GM19238 (cell line): ENCODE measurements at regions not wholly inside any gene's neighbourhood (a gene's known extent, or its start where the extent isn't known, plus 50 kb on each side); places are given as distances from the start of the nearest gene placed in this dataset.

Source experiments
- DNase-seq: peaks from one replicate; pipeline ENCODE4 v3.0.0; 2011; ENCODE audit warnings: low spot score; ENCODE audit not compliant: insufficient read length

GRCh38 chr5:76030343-76030742 is 52.8 kb upstream of the SV2C start:
- DNase-seq = no peak

GRCh38 chr5:76029739-76030138 is 53.4 kb upstream of the SV2C start:
- no peak for DNase-seq

- DNase-seq = no peak
Observed at GRCh38 chr5:76025790-76026189, 57.4 kb upstream of the SV2C start.

- DNase-seq = no peak
Observed at GRCh38 chr5:76025069-76025468, 58.1 kb upstream of the SV2C start.

- no peak for DNase-seq
Observed at GRCh38 chr5:76022611-76023010, 60.6 kb upstream of the SV2C start.

- no peak for DNase-seq
Observed at GRCh38 chr5:76021936-76022584, 61.1 kb upstream of the SV2C start.

GRCh38 chr5:76016258-76016657 is 66.9 kb upstream of the SV2C start:
- no peak for DNase-seq

GRCh38 chr5:76014005-76014404 is 69.2 kb upstream of the SV2C start:
- no peak for DNase-seq

GRCh38 chr5:76007904-76008303 is 75.3 kb upstream of the SV2C start:
- DNase-seq = no peak

GRCh38 chr5:76000582-76000981 is 82.6 kb upstream of the SV2C start:
- DNase-seq = no peak

- DNase-seq = no peak
Observed at GRCh38 chr5:75993643-75994520, 89.3 kb upstream of the SV2C start.

GRCh38 chr5:75993183-75993582 is 90.0 kb upstream of the SV2C start:
- DNase-seq = no peak

- DNase-seq = no peak
Observed at GRCh38 chr5:75992753-75993152, 90.4 kb upstream of the SV2C start.

GRCh38 chr5:75985077-75985476 is 98.1 kb upstream of the SV2C start:
- DNase-seq = no peak

GRCh38 chr5:75975496-75975895 is 107.7 kb upstream of the SV2C start:
- DNase-seq = no peak

- no peak for DNase-seq
Observed at GRCh38 chr5:75965292-75965691, 117.9 kb upstream of the SV2C start.

GRCh38 chr5:75964008-75964407 is 119.2 kb upstream of the SV2C start:
- DNase-seq = no peak

- no peak for DNase-seq
Observed at GRCh38 chr5:75963554-75963953, 119.6 kb upstream of the SV2C start.

- DNase-seq = no peak
Observed at GRCh38 chr5:75961818-75962217, 121.4 kb upstream of the SV2C start.

GRCh38 chr5:75960129-75960528 is 123.1 kb upstream of the SV2C start:
- no peak for DNase-seq

GRCh38 chr5:75952963-75953362 is 130.2 kb upstream of the SV2C start:
- no peak for DNase-seq

- DNase-seq = no peak
Observed at GRCh38 chr5:75952291-75952690, 130.9 kb upstream of the SV2C start.

GRCh38 chr5:75951716-75952115 is 131.5 kb upstream of the SV2C start:
- DNase-seq = no peak
